T-helper 1 cell treated with Interleukin-12 subunit alpha and Interleukin-12 subunit beta and Interleukin-4 antibody, amounts not matched to agents 30 μg/mL and 1 μg/mL, for 36 hours (primary cell): ENCODE measurements at regions not wholly inside any gene's neighbourhood (a gene's known extent, or its start where the extent isn't known, plus 50 kb on each side); places are given as distances from the start of the nearest gene placed in this dataset.
"Not testable (repeated sequence)": the region's sequence is repeated elsewhere in the genome, so short reads cannot be mapped to it uniquely, and the experiment has no call there.

ENCODE experiments used
- H3K27ac Mint-ChIP-seq: one replicate; pipeline ENCODE4 v1.8.0; 2021; ENCODE audit warnings: mild to moderate bottlenecking, mixed read lengths
- H3K27me3 Mint-ChIP-seq: one replicate; pipeline ENCODE4 v1.8.0; 2021; ENCODE audit warnings: low read depth, mixed read lengths
- H3K36me3 Mint-ChIP-seq: one replicate; pipeline ENCODE4 v1.8.0; 2021; ENCODE audit warnings: low read depth, mixed read lengths
- H3K4me1 Mint-ChIP-seq: one replicate; pipeline ENCODE4 v1.8.0; 2021; ENCODE audit warnings: low read depth, mixed read lengths
- H3K4me3 Mint-ChIP-seq: one replicate; pipeline ENCODE4 v1.8.0; 2021; ENCODE audit warnings: mild to moderate bottlenecking, moderate library complexity, mixed read lengths
- H3K9me3 Mint-ChIP-seq: one replicate; pipeline ENCODE4 v1.8.0; 2021; ENCODE audit warnings: mixed read lengths

- H3K27ac Mint-ChIP-seq: no peak overlapping the region
- no peaks in the 10 kb centered on the region for H3K9me3 Mint-ChIP-seq
- no peak overlapping the region for H3K4me3 Mint-ChIP-seq
- H3K36me3 Mint-ChIP-seq: no peaks in the 10 kb centered on the region
- H3K4me1 Mint-ChIP-seq: no peaks in the 10 kb centered on the region
- no peaks in the 10 kb centered on the region for H3K27me3 Mint-ChIP-seq
Observed at GRCh38 chr6:140153703-140154102, 779.3 kb upstream of the CITED2 start.

GRCh38 chr6:140147825-140148814, 773.7 kb upstream of the CITED2 start:
- not testable (repeated sequence) for H3K36me3 Mint-ChIP-seq, H3K27ac Mint-ChIP-seq, H3K4me1 Mint-ChIP-seq, H3K9me3 Mint-ChIP-seq, H3K4me3 Mint-ChIP-seq, H3K27me3 Mint-ChIP-seq

GRCh38 chr6:140140891-140141290, 766.4 kb upstream of the CITED2 start:
- no peaks in the 10 kb centered on the region for H3K27me3 Mint-ChIP-seq
- no peak overlapping the region for H3K4me3 Mint-ChIP-seq
- H3K27ac Mint-ChIP-seq: no peak overlapping the region
- H3K36me3 Mint-ChIP-seq: no peaks in the 10 kb centered on the region
- H3K9me3 Mint-ChIP-seq: no peaks in the 10 kb centered on the region
- H3K4me1 Mint-ChIP-seq: no peaks in the 10 kb centered on the region

- H3K27me3 Mint-ChIP-seq: no peaks in the 10 kb centered on the region
- no peak overlapping the region for H3K4me3 Mint-ChIP-seq
- H3K27ac Mint-ChIP-seq: no peak overlapping the region
- no peaks in the 10 kb centered on the region for H3K9me3 Mint-ChIP-seq
- no peaks in the 10 kb centered on the region for H3K36me3 Mint-ChIP-seq
- H3K4me1 Mint-ChIP-seq: no peaks in the 10 kb centered on the region
Observed at GRCh38 chr6:140138311-140139010, 764.0 kb upstream of the CITED2 start.

- Mint-ChIP-seq H3K27ac (no peak overlapping the region), H3K9me3 (peaks cover 9% of the 10 kb centered on the region), H3K36me3 (no peaks in the 10 kb centered on the region), H3K4me3 (no peak overlapping the region), H3K27me3 (no peaks in the 10 kb centered on the region), H3K4me1 (no peaks in the 10 kb centered on the region)
Observed at GRCh38 chr6:140134224-140134623, 759.8 kb upstream of the CITED2 start.

GRCh38 chr6:140130074-140130473, 755.6 kb upstream of the CITED2 start:
- Mint-ChIP-seq H3K27me3 (no peaks in the 10 kb centered on the region), H3K4me1 (no peaks in the 10 kb centered on the region), H3K9me3 (peaks cover 13% of the 10 kb centered on the region), H3K27ac (no peak overlapping the region), H3K36me3 (no peaks in the 10 kb centered on the region), H3K4me3 (no peak overlapping the region)

GRCh38 chr6:140124498-140124897, 750.0 kb upstream of the CITED2 start:
- Mint-ChIP-seq H3K36me3 (no peaks in the 10 kb centered on the region), H3K4me1 (no peaks in the 10 kb centered on the region), H3K27me3 (no peaks in the 10 kb centered on the region), H3K9me3 (peaks cover 12% of the 10 kb centered on the region), H3K27ac (no peak overlapping the region), H3K4me3 (no peak overlapping the region)

GRCh38 chr6:140108167-140108566, 733.7 kb upstream of the CITED2 start:
- Mint-ChIP-seq H3K4me1 (no peaks in the 10 kb centered on the region), H3K36me3 (no peaks in the 10 kb centered on the region), H3K27me3 (no peaks in the 10 kb centered on the region), H3K27ac (no peak overlapping the region), H3K4me3 (no peak overlapping the region), H3K9me3 (no peaks in the 10 kb centered on the region)

- Mint-ChIP-seq H3K9me3 (no peaks in the 10 kb centered on the region), H3K27ac (no peak overlapping the region), H3K4me3 (no peak overlapping the region), H3K27me3 (no peaks in the 10 kb centered on the region), H3K4me1 (no peaks in the 10 kb centered on the region), H3K36me3 (no peaks in the 10 kb centered on the region)
Observed at GRCh38 chr6:140107216-140107615, 732.8 kb upstream of the CITED2 start.

GRCh38 chr6:140105857-140106256, 731.4 kb upstream of the CITED2 start:
- H3K27ac Mint-ChIP-seq: no peak overlapping the region
- no peaks in the 10 kb centered on the region for H3K27me3 Mint-ChIP-seq
- H3K9me3 Mint-ChIP-seq: no peaks in the 10 kb centered on the region
- no peaks in the 10 kb centered on the region for H3K36me3 Mint-ChIP-seq
- H3K4me3 Mint-ChIP-seq: no peak overlapping the region
- peaks cover 3% of the 10 kb centered on the region for H3K4me1 Mint-ChIP-seq

GRCh38 chr6:140105241-140105640, 730.8 kb upstream of the CITED2 start:
- Mint-ChIP-seq H3K27ac (no peak overlapping the region), H3K4me3 (no peak overlapping the region), H3K27me3 (no peaks in the 10 kb centered on the region), H3K4me1 (peaks cover 3% of the 10 kb centered on the region), H3K36me3 (no peaks in the 10 kb centered on the region), H3K9me3 (no peaks in the 10 kb centered on the region)

GRCh38 chr6:140101818-140102217, 727.4 kb upstream of the CITED2 start:
- H3K9me3 Mint-ChIP-seq: no peaks in the 10 kb centered on the region
- H3K36me3 Mint-ChIP-seq: no peaks in the 10 kb centered on the region
- peaks cover 3% of the 10 kb centered on the region for H3K4me1 Mint-ChIP-seq
- no peak overlapping the region for H3K4me3 Mint-ChIP-seq
- H3K27ac Mint-ChIP-seq: no peak overlapping the region
- no peaks in the 10 kb centered on the region for H3K27me3 Mint-ChIP-seq

- Mint-ChIP-seq H3K4me1 (peaks cover 3% of the 10 kb centered on the region), H3K4me3 (no peak overlapping the region), H3K27me3 (no peaks in the 10 kb centered on the region), H3K36me3 (no peaks in the 10 kb centered on the region), H3K9me3 (no peaks in the 10 kb centered on the region), H3K27ac (no peak overlapping the region)
Observed at GRCh38 chr6:140101367-140101766, 726.9 kb upstream of the CITED2 start.

GRCh38 chr6:140095532-140095931, 721.1 kb upstream of the CITED2 start:
- H3K4me1 Mint-ChIP-seq: no peaks in the 10 kb centered on the region
- H3K27ac Mint-ChIP-seq: no peak overlapping the region
- H3K9me3 Mint-ChIP-seq: no peaks in the 10 kb centered on the region
- H3K27me3 Mint-ChIP-seq: no peaks in the 10 kb centered on the region
- H3K36me3 Mint-ChIP-seq: no peaks in the 10 kb centered on the region
- no peak overlapping the region for H3K4me3 Mint-ChIP-seq

GRCh38 chr6:140091895-140092294, 717.4 kb upstream of the CITED2 start:
- no peaks in the 10 kb centered on the region for H3K27me3 Mint-ChIP-seq
- no peak overlapping the region for H3K27ac Mint-ChIP-seq
- no peak overlapping the region for H3K4me3 Mint-ChIP-seq
- no peaks in the 10 kb centered on the region for H3K36me3 Mint-ChIP-seq
- H3K4me1 Mint-ChIP-seq: no peaks in the 10 kb centered on the region
- H3K9me3 Mint-ChIP-seq: no peaks in the 10 kb centered on the region
